ENCODE measurements at regions not wholly inside any gene's neighbourhood (a gene's known extent, or its start where the extent isn't known, plus 50 kb on each side); places are given as distances from the start of the nearest gene placed in this dataset.

DNA sequence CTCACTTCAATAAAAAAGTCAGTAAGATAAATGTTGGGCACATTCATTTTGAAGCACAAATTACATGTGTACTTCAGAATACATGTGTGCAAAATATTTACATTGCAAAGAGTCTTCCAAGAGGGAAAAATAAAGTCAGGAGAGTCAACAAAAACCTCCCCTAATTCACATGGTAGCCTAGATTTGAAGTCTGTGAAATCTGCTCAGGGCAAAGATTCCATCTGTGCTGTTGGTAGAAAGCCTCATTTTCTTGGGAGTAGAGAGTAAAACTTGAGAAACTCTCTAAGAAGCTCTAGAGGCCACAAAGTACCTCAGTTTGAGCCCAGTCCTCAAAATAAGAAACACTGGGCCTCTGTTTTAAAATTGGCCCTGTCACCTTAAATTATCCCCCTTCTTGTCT is 303.4 kb downstream of the RAB28 start:
- DNase-seq: no peak

DNA sequence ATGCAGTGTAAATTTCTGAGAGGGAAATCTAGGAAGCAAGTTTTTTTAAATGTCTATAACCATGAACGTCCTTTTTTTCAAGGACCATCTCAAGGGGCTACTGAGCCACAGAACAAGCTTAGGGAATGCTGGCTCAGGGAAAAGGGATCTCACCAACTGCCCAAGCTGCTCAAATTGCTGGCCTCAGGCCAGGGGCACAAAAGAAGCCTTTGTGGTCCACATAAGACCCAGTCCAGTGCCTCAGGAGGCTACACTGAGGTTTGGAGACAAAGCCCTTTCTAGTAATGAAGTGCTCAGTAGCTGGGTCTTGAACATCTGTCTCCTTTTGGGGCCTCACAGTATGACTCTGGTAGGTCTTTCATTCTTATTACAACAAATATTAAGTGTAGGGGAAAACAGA is 305.5 kb downstream of the RAB28 start:
- no peak for DNase-seq

GRCh38 chr4:13176741-13177142 is 307.4 kb downstream of the RAB28 start:
- DNase-seq: no peak

- no peak for DNase-seq
Measured at GRCh38 chr4:13174926-13175325, 309.2 kb downstream of the RAB28 start.

DNA sequence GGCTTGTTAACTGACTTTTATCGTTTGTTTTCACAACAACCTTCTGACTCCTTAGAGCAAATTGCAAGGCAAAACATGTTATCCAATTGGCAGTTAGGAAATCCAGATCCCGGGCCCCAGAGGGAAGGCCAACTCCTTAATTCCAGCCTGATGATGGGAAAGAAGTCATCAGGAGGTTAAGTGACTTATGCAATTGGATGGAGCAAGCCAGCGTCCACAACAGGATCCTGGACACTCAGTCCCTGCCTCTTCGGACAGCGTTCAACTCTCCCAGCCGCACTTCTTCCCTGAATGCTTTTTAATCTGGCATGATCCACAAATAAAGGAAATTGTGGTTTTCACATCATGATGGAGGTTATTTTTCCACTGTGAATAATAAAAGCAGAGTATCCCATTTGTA is 310.1 kb downstream of the RAB28 start:
- no peak for DNase-seq

- DNase-seq: peak; percentile 18
Measured at GRCh38 chr4:13171292-13172057, 312.7 kb downstream of the RAB28 start.

GRCh38 chr4:13169731-13170525 is 314.2 kb downstream of the RAB28 start:
- no peak for DNase-seq

- no peak for DNase-seq
Measured at GRCh38 chr4:13168326-13168725, 315.8 kb downstream of the RAB28 start.

- DNase-seq: no peak
Measured at GRCh38 chr4:13166214-13166613, 317.9 kb downstream of the RAB28 start.

- no peak for DNase-seq
Measured at GRCh38 chr4:13164783-13165331, 319.3 kb downstream of the RAB28 start.

- DNase-seq: no peak
Measured at GRCh38 chr4:13162886-13163285, 321.3 kb downstream of the RAB28 start.

GRCh38 chr4:13160920-13161319 is 323.2 kb downstream of the RAB28 start:
- DNase-seq: peak; percentile 85

DNA sequence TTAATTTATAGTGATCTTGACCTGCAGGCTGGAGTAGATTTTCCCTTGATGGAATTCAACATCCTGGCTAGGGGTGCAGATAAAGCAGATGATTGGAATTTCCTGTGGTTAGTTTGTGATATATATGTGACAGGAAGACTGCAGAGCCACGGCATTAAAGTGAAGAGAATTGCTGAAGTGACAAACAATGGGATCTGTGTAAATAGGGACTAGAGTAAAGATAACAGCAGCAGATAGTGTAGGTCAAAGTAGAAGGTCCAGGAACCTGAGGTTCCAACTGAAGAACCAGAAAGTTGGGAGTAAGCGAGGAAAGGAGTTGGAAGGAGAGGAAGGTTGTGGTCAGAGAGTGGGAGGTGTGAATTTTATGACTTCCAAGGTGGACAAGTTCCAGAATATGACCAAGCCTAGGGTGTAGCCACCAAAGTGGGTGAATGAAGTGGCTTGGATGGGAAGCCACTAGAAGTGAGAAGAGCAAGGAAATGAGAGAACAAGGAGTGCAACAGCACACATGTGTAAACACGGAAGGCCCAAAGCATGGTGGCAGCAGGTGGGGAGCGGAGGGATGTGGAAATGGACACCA is 325.0 kb downstream of the RAB28 start:
- peak; percentile 69 for DNase-seq

DNA sequence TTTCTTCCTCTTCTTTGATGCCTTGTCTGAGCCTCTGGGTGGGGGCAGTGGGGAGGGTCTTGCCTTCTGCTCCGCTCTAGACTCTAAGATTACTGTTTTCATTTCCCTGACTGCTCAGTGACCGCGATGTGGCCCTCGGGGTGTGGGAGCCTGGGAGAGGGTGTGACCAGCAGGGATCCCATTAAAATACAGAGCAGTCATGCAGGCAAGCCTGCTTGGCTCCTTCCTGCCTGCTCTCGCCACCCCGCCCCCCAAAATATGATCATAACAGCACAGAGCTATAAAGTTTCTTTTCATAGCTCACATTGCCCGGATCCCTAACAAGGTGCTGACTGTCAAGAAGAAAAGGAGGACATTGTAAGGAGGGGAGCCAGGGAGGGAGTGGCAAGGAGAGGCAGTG is 332.9 kb downstream of the RAB28 start:
- no peak for DNase-seq

DNA sequence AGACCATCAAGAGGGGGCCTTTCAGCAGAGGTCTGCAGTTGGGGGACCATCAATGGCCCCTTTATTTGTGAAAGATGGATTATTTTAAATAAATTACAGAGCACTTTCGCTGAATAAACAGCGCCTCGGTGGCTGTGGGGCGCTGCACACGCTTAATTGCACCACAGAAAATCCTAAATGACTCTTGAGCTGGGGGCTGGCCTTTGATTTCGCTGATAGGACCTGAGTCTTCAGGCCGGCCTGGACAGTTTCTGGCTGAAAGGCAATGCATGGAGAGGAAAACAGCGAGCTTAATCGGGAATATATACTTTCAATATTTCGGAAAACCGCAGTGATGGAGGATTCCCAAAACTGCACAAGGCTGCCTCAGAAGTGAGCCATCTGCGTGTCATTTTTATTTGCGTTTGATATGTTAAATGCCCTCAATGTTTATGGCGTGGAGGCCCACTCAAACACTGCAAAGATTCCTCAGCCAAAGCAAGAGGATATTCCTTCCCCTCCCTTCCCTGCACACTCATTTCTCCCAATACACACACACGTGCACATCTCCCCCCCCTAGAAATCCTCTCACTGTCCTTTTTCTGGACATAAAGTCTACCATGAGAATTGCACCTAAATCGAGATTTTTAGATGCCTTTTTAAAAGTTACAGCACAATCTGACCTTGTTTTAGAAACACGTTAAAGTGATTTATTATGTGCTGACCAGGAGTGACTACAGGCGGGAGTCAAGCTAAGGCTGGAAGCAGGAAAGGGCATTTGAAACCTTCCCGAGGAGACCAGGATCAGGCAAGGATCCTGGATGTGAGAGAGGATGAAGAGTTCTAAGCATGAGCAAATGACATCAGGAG is 340.7 kb downstream of the RAB28 start:
- DNase-seq: no peak

DNA sequence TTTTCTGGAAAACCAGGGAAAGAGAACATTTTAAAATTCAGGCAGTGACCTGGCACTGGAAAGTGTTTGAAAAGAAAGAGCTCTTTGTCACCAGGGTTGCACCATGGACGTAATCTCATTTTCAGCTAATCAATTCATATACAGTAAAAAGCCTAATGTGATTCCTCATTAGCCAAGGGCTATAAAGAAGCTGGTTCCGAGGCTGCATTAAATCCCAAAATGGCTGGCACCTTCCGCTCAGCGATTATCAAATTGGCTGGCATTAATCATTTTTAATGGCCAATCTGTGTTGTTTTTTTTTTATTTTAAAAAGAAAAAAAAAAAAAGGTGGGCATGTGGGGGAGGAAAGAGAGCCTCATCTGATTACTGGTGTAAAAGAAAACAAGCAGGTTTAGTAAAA is 341.4 kb downstream of the RAB28 start:
- no peak for DNase-seq

DNA sequence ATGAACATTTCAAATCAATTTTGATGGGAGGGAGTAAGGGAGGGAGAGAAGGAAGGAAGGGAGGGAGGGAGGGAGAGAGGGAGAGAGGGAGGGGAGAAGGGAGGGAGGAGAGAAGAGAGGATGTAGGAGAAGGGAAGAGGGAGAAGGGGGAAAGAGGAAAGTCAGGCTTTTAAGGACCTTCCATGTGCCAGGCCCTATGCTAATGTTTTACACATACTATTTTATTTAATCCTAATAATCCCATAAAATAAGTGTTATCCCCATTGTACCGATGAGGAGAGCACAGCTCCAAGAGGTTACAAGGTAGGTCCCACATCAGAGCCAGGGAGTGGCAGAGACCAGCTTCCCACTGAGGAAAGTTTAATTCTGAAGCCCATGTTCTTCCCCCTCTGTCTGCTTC is 341.9 kb downstream of the RAB28 start:
- no peak for DNase-seq

- DNase-seq: no peak
Measured at GRCh38 chr4:13137390-13137789, 346.8 kb downstream of the RAB28 start.

- no peak for DNase-seq
Measured at GRCh38 chr4:13133700-13134099, 350.4 kb downstream of the RAB28 start.

DNA sequence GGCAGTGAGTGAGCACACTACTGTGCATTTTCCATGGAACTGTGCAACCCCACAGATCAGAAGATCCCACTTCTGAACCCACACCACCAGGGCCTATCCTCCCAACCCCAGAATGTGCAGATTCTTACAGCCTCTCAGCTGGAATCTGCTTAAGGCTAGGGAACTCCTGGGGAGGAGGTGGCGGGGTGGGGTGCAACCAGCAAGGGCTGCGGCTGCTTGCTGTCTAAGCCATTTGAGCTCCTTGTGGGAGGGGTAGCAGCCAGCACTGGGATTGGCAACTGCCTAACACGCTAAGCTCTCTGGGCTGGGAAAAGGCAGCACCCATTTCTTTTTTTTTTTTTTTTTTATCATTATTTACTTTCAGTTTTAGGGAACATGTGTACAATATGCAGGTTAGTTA is 353.3 kb downstream of the RAB28 start:
- no peak for DNase-seq

DNA sequence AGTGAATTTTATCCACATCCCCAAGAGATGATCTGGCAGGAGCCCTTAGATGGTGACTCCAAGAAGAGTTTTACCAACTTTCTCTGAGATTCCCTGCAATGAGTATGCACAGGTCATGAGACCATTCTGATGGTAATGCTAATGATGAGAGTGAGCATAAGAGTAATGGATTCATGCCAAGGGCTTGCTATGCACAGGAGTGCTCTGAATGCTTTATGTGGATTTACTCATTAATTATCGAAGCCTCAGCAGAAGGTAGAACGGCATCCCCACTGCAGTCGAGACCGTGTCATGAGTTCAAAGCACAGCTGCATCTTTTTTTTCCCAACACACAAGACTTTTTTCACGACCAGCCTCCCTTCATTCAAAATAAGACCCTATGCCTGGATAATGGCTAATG is 355.0 kb downstream of the RAB28 start:
- DNase-seq: no peak

- DNase-seq: peak; percentile 46
Measured at GRCh38 chr4:13126976-13127910, 356.9 kb downstream of the RAB28 start.

All from DMS53 (cell line).